NCI-H2107 (cell line): ENCODE measurements at regions not wholly inside any gene's neighbourhood (a gene's known extent, or its start where the extent isn't known, plus 50 kb on each side); places are given as distances from the start of the nearest gene placed in this dataset.

Experiments
- DNase-seq: peaks from one replicate; lab custom pipeline; 2025; lab: John Stamatoyannopoulos, UW

DNA sequence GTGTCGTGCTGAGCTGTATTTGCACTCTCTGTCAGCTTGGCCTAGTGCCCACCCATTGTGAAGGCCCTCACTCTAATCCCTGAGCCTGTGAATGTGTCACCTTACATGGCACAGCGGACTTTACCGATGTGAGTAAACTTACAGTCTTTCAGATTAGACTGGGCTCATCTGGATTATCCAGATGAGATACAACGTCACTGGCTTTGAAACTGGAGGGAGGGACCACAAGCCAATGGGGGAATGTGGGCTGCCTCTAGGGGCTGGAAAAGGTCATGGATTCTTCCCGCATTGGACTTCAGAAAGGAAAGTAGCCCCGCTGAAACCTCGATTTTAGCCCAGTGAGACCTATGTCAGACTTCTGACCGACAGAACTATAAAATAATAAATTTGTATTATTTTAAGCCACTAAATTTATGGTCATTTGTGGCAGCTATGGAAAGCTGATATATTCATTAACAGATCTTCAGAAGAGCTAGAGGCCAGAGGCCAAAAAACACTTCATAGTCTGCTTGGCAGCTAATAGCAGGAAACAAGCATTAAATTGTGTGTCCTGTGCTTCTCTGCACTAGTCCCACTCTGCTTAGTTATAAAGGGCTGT is 139.0 kb upstream of the GAS1 start:
- DNase-seq: no peak

DNA sequence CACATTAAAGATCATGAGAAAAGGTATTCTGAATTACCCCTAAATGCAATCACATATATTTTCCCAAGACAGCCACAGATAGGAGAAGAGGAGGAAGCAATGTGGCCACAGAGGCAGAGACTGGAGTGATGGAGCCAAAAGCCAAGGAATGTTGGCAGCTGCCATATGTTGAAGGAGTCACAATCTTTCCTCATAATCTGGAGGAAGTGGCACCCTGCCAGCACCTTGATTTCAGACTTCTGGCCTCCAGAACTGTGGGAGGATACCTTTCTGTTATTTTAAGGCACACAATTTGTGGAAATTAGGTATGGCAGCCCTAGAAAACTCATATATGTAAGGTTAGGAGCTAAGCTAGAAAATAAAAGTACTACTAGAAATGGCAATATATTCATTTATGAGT is 139.9 kb upstream of the GAS1 start:
- no peak for DNase-seq

DNA sequence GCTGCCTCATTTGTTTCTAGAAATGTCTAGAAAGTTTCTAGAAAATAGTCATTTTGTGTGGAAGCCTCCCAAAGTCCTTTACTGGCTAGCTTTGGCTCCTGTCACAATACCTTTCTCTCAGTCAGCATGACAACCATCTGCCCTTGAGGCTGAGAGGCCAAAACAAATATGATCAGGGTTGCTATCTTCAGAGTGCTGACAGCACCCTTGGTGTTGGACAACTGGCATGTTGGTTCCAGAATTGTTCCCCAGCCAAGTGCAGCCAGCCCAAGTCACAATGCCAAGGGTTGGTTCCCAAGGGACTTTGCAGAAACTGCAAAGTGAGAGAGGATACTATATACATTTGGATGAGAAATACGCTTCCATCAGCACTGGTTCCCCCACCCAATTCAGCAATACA is 140.9 kb upstream of the GAS1 start:
- no peak for DNase-seq

DNA sequence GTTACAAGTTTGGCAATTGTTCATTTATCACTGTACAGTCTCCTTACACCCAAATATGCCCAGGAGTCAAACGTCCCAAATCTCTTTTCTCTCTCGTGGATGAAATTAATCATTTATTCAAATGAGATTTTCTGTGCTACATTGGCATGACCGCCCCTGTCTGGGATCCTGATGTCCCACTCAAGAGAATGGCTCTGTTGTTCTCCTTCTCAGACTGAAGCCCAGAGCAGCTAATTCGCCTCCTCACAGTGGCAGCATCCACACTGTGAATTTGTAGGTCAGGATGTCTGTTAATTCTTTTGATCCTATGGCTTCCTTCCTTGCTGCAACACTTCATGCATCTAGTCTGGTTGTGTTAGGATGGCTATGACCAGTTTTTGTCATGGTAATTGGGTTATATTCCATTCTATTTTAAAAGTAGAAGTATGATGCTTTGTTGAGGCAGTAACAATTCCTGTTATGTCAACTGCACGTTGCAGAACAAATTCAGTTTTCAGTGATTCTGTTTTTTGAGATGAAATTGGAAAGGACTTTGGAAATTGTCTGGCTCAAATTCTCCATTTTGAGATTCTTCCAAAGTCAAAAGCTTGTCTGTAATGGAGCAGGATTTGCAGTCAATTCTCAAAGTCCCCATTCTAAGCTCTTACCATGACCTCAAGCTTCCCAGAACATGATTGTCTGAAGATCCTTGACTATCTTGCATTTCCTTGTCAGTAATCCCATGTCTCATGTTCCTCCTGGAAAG is 141.5 kb upstream of the GAS1 start:
- no peak for DNase-seq

DNA sequence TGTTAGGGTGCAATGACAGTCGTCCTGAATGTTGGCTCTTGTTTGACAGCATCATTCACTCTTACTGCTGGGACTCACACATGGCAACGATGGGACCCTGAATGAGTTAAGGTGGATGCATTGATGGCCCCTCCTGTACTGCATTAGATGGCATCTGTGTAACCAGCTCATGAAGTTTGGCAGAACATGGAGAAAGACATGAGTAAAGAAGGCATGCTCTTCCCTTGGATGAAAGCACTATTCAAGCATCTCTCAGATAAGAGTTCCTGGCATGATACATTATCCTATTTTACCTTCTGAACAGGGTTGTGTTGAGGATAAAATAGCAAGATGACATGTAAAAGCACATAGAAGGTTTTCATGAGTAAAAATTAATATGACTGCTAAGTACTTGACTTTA is 142.2 kb upstream of the GAS1 start:
- no peak for DNase-seq

DNA sequence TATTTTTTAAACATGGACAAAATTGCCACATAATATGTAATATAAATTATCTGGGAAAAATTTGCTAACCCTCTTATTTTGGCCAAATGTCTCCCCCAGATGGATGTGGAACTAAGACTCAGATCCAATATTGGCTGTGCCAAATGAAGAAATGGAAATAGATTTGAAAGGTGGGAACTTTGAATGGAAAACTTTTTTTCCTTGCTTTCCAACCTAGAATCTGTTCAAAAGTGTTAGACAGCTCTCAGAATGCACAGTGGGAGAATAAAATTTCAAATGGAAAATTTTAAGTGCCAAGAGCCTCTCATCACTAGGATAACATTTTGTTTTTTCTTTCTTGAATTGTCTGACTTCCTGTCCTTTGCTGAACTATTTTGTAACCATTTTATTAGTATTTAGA is 142.6 kb upstream of the GAS1 start:
- DNase-seq: no peak

DNA sequence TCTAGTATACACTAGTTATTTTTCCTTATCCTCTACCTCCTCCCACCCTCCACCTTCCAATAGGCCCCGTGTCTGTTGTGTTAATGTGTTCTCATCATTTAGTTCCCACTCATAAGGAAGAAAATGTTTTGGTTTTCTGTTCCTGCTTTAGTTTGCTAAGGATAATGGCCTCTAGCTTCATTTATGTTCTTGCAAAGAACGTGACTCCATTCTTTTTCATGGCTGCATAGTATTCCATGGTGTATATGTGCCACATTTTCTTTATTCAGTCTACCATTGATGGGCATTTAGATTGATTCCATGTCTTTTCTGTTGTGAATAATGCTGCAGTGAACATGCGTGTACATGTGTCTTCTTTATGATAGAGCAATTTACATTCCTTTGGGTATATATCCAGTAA is 146.5 kb upstream of the GAS1 start:
- no peak for DNase-seq

DNA sequence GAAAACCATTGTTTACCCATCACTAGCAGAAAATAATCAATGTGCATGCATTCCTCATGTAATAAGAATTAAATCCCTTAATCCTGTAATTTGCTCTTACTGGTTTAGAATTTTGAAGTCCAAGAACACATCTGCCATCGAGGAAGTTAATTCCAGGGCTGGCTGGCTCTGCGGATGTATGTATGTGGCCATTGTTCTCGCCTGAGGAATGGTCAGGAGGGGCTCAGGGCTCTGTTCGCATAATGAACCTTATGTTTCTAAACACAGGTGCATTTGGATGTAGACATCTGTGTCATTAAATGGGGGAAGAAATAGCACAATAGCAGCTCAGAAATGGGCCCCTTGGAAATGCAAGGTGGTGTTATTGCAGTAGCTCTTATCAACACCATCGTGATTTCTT is 148.6 kb upstream of the GAS1 start:
- DNase-seq: no peak

DNA sequence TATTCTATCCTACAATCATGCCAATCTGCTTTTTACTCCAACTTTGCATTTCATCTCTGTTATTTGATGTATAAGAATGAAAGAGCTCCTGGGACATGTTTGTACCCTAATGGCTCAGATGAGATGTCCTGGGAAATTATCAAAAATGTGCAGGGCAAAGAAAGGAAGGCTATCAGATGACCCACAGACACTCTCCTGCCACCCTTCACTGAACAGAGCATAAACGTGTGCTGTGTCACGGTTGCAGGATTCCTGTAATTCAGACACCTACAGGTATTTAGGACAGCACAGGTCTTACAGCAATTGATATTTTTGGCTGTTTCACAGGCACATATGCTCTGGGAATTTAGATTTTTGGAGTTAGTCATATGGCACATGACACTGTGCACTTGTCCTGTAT is 149.2 kb upstream of the GAS1 start:
- DNase-seq: no peak

DNA sequence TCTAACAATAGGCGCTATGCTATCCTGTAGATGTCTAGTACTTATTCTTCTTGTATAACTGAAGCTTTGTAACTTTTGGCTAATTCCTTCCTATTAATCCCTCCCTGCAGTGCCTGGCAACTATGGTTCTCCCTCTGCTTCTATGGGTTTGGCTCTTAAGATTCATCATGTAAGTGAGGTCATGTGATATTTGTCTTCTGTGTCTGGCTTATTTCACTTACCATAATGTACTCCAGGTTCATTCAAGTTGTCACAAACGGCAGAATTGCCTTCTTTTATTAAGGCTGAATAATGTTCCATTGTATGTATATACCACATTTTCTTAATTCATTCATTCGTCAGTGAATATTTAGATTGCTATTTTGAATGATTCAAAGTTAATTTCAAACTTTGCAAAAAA is 149.9 kb upstream of the GAS1 start:
- DNase-seq: no peak

DNA sequence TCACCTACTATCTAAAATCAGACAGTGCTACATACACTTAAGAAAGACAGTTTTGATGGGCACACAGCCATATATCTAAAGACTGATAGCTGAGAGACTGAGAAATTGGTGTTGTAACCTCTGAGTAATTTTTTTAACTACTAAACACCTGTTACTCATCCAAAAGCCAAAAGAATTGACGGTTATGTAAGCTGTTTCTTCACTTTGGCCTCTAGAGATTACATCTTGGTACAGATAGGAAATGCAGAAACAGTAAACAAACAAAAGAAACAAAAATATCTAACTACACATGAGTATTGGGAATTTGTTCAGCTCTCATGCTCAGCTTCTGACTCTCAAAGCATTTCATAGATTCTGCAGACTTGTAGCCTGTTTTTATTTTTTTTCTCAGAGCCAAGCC is 152.1 kb upstream of the GAS1 start:
- DNase-seq: no peak

DNA sequence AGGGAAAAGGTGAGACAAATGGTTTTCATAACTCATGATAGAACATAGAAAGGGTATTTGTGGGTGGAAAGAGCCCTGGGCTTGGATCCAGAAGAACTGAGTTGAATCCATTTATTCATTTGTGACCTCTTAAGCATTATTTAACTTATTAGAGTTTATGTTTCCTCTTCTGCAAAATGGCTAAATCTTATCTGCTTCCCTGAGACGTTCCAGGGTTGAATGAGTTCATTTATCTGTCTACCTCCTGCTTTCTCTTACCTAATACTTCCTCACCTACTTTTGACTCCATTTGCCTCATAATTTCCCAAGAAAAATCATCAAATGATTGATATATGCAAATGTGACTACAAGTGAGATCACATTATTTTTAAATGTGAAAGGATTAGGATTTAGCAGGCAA is 152.7 kb upstream of the GAS1 start:
- DNase-seq: no peak

DNA sequence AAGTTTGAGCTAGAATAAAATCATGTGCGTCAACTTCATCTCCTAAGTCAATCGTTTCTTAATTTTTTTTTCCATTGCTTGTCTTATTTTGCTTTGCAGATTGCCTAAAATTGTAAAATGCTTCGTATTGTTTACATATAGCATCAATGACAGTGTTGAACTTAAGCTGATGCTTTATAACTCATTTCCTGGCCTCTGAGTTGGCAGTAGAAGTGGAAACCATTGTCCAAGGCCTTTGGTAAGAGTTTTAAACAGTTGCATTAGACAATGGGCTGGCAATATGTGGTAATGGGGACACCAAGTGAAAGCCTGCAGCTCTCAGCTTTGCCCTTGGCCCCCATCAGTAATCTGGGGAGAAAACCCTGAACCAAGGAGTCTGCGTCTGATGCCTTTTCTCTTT is 154.8 kb upstream of the GAS1 start:
- no peak for DNase-seq

DNA sequence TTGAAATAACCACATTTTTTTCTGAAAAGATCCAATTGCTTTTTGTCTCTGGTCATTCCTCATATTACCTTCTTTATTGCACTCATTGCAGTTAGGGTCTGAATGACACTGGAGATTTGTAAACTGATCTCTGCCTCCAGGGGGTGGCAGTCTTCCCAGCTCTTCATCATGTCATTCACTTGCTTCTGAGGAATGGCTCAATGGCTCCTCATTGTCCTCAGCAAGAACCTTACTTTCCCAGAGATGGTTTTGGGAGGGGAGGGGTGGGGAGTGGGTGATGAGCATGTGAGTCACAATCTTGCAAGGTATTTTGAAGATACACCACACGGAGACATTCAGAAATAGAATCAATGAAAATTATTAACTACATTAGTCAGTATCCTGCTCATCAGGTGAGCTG is 159.8 kb upstream of the GAS1 start:
- no peak for DNase-seq

DNA sequence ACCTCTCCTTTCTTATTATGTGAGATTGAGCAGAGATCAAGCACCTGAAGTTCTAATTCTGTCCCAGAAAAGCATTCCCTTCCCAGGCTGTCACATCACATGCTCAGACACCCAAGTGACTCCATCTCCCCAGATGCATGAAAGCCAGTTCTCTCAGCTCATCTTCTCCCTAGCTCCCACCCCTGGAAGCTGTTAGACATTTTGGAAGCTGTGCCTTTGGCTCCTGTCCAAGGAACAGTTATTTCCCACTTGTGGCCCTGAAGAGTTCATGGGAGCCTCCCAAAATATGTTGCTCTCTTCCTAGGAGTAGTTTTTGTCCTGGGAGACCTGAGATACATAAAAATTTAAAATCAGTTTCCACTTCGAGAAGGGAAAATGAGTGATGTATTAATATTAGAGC is 161.4 kb upstream of the GAS1 start:
- no peak for DNase-seq

DNA sequence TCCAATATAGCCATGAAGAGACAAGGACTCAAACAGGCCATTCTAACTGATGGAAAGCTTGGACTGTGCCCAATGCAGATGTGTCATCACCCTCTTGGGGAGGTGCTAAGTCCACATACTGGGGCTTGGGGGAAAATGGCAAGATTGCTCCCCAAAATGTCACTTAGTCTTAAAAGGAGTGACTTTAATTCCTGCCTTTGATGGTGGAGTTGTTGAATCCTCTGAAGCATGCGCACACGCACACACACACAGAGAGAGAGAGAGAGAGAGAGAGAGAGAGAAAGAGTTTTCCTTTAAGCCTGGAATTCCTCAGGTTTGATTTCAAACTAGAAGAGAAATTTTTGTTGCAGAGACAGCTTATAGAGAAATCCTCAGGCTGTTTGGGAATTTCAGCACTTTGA is 161.9 kb upstream of the GAS1 start:
- no peak for DNase-seq

DNA sequence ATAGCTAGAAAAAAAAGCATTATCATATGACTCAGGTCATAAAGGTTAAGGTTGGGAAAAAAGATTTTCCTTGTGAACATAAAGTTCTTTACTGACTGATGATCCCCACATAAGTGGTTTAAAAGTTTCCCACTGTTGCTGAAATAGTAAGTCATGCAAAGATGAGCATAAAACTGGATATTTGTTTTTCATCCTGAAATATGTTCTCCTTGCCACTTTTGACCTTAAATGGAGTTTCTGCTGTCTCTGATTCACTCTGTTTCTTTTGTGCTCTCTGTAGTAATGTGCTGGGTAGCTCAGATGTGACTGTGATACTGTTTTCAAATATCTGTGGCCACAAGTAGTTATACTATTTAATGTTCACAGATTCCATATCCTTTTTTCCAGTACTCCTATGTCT is 162.5 kb upstream of the GAS1 start:
- no peak for DNase-seq

DNA sequence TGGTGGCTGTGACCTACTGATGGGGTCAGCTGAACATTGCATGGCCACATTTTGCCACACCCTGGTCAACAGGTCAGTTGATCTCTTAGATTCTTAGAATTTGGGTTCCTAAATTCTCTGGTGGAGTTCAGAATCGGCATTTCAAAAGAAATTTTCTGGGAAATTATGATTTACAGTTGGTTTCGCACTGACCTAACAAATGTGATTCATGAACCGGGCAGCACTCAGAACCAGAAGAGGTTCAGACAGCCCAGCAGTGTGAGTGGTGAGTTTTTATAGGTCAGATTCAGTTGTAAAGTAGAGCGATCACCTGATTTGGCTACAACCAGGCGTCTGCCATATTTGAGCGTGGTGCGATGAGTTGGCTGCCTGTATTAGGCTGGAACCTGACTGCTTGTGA is 163.7 kb upstream of the GAS1 start:
- DNase-seq: no peak

DNA sequence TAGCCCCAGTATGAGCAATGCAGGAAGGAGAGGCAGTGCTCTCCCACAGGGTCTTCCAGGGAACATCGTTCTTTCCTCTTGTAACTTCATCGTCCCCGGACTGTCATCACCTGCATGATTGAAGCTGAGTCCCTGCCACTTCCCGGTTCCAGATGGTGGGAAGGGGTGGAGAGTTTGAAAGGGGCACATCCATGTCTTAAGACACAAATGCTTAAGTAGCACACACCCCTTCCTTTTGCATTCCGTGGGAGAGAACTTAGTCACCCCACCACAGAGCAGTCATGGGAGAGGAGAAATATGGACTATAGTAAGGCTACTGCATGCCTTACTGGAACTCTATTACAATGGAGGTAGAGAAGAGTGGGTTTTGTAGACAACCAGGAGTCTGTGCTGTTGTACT is 165.3 kb upstream of the GAS1 start:
- DNase-seq: no peak

DNA sequence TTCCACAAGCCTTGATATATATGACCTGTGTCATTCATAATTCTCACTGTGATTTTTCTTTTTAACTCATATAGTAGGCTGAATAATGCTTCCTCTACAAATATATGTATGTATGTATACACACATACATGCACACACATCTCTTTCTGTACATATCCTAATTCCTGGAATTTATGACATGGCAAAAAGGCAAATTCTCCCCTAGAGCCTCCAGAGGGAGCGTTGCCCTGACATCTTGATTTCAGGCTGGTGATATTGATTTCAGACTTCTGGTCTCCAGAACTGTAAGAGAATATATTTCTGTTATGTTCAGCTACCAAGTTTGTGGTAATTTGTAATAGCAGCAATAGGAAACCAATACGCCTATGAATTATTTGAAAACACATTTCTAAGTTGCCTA is 166.6 kb upstream of the GAS1 start:
- DNase-seq: no peak

DNA sequence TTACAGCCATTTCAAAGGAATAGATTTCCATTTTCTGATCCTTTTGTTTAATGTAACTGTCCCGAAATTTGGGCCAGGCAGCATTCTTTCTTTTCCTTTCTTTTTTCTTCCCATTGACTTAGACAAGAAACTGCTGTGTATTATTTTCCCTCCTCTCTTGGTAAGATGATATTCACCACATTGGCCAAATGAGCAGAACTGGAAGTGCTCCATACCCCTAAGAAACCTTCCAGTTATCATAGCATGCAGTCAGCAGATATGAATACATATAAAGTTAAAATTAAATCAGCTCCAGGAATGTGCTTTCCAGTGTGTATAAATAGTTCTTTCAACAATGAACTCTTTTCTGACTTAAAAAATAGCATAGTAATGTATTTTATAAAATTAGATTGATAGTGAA is 168.5 kb upstream of the GAS1 start:
- DNase-seq: no peak

DNA sequence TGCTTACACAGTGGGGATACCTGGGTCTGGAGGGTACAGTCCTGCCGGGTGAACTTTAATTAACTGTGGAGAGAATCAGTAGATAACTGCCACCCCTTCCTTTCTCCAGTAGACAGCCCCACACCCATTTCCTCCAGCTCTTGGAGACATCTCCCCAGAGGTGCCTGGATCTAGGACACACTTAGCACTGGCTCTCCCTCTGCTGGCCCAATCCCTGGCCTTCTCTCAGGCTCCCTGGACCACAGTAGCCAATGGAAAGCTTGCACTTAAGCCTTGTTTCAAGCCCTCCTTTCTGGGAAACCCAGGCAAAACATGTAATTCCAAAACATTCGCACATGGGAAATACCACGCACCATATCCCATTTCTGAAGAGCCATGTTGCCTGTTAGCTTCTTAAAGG is 169.2 kb upstream of the GAS1 start:
- no peak for DNase-seq

DNA sequence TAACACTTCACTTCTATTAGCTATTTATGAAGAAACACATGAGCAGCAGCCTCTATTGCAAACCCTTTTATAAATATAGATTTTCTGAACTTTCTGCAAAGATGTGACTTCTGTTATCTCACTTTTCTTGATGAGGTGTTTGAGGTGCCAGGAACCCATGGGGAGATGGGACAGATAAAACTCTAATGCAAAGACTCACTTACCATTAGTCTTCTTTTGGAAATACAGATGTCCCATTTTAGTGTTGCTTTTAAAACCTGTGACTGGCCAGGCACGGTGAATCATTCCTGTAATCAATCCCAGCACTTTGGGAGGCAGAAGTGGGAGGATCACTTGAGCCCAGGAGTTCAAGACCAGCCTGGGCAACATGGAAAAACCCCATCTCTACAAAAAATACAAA is 171.3 kb upstream of the GAS1 start:
- no peak for DNase-seq

DNA sequence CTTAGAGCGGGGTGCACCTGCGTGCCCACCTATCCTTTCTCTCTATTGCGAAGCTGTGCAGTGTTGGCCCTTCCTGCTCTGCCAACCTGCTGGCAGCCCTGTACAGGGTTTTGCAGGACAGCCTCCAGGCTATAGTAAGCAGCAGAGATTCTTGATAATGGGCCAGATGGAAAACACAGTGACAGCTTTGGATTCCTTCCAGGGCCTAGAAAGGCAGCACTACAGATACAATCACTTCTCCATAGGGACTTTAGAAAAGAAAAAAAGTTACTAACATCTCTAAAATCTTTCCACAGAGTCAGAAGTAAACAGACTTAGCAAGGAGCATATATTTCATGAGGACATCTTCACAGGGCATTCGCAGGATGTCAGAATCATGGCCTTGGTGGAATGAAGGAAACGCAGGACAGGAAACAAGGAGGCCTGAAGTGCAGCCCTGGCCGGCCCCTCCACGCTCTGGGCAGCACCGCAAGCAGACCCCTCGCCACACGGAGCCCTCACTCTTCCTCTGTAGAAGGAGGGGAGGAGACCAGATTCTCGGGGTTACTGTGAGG is 172.1 kb upstream of the GAS1 start:
- DNase-seq: no peak
